NCI-H345 (cell line): ENCODE measurements at regions not wholly inside any gene's neighbourhood (a gene's known extent, or its start where the extent isn't known, plus 50 kb on each side); places are given as distances from the start of the nearest gene placed in this dataset.
A peak's percentile ranks its signal among the peaks of the same experiment; 100 is the strongest.
"Not testable (repeated sequence)": the region's sequence is repeated elsewhere in the genome, so short reads cannot be mapped to it uniquely, and the experiment has no call there.

Source experiments
- DNase-seq: peaks from one replicate; lab custom pipeline; 2025; lab: John Stamatoyannopoulos, UW

DNA sequence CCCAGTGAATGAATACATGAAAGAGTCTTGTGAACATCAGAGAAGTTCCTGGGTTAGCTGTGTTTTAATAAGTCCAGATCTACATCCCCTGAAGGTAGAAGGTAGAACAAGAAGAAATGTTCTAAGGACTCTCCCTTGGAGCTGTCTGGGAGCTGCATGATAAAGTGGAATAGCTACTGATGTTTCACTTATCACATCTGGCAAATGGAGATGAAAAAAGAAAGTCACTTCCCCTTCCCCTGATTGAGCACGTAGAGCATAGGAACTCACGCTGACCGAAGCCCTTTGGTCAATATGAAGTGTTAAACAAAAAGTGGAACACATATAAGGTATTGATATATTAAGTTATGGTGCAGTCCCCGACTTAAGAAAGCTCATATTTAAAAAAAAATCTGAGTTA is 53.2 kb upstream of the PARP1 start:
- DNase-seq, result no peak

DNA sequence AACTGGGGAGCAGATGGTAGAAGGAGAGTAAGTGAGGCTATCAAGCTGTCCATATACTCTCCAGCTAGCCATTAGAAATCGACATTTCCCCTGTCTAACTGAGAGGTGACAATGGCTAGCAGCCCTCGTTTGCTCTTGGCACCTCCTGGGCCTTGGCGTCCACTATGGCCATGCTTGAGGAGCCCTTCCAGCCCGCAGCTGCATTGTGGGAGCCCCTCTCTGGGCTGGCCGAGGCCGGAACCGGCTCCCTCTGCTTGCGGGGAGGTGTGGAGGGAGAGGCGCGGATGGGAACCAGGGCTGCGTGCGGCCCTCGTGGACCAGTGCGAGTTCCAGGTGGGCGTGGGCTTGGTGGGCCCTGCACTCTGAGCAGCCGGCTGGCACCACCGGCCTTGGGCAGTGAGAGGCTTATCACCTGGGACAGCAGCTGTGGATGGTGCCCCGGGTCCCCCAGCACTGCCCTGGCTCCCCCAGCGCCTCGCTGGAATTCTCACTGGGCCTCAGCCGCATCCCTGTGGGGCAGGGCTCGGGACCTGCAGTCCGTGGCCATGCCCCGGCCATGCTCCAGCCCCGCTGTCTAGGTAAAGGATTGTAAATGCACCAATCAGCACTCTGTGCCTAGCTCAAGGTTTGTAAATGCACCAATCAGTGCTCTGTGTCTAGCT is 56.2 kb upstream of the PARP1 start:
- DNase-seq, result no peak

DNA sequence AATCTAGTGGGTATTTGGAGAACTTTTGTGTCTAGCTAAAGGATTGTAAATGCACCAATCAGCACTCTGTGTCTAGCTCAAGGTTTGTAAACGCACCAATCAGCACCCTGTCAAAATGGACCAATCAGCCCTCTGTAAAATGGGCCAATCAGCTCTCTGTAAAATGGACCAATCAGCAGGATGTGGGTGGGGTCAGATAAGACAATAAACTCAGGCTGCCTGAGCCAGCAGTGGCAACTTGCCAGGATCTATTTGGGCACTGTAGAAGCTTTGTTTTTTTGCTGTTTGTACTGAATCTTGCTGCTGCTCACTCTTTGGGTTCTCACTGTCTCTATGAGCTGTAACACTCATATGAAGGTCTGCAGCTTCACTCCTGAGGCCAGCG is 56.7 kb upstream of the PARP1 start:
- DNase-seq, result not testable (repeated sequence)

DNA sequence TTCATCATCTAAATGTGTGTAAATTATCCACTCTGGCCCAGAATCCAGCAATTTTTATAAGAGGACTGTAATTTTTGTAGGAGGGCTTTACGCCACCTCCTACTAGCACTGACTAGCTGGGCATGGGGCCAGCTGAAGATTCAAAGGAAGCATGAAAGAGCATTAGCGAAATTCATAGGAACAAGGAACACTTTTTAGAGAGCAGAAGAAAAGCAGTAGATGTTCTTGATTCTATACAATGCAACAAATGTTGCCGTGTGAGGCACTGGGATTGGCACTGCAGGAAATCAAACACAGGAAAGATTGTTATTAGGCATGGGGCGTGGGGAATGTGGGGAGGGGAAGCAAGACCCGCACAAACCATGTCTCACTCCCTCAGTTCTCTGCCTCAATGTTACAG is 58.4 kb upstream of the PARP1 start:
- no peak for DNase-seq

DNA sequence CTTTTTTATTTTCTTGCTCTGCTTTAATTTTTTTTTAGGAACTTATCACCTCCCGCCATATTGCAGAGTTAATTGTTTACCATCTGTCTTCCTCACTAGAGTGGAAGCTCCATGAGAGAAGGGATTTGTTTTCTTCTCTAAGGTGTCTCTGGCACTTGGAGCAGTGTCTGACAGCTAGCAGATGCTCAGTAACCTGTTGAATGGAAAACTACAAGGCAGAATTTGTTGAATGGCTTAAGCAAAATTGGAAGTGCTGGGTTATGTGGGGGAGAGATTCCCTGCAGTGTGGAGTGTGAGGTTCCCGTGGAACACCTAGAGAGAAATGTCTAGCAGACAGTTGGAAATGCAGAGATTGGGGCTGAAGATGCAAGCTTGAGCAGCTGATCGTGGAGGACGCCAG is 59.5 kb upstream of the PARP1 start:
- no peak for DNase-seq

DNA sequence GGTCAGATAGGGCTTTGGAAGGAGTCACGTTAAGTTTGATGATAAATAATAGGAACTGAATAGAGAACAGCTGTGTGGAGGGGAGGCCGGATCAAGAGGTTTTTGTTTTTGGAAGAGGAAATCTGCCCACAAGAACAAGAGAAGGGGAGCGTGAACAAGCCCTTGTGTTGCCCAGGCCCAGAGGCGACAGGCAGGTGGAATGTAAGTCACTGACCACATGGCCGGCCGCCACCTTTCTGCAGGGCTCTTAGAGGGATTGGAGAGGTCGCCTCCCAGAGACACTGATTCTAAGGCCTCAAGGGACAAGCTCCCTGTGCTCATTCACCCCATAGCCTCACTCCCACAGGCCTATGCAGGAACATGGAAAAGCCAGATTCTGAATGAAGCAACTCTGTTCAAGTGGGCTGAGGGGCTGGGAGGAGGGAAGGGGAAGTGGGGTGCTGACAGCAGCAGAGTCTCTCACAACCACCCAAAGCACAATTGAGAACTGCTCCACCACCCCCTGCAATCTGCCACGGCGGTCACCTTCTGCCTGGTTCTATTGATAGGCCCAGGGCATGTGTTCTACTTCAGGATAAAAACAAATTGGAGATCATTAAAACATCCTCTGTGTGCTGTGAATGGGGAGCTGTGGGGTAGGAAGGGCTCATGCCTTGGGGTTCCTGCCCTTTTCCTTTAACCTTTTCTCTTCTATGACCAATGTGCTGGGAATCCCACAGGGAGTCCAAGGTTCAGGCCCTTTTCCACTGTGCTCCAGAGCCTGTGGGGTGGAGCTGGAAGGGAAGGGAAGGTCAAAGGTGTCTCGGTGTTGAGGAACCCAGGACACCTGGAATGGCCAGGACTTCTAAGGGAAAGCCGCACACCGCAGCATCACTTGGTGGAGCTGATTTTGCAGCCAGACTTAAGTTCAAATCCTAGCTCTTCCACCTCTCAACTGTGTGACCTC is 63.3 kb upstream of the PARP1 start:
- DNase-seq, result no peak

DNA sequence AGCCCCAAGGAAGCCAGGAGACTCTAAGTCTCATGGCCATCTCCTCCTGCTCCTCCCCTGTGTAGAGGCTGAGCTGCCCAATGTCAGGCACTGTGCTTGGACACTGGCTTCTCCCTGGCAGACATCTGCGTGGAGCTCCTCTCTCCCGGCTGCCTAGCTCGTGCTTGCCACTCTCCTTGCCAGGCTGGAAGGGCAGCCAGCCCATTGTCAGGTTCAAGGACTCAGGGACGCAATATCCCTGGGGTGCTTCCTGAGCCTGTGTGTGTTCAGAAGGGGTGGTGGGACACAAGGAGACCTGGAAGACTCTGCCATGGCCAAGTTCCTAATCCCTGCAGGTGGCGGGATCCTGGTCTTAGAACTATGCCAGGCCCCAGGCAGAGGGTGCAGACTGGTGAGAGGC is 65.4 kb upstream of the PARP1 start:
- no peak for DNase-seq

DNA sequence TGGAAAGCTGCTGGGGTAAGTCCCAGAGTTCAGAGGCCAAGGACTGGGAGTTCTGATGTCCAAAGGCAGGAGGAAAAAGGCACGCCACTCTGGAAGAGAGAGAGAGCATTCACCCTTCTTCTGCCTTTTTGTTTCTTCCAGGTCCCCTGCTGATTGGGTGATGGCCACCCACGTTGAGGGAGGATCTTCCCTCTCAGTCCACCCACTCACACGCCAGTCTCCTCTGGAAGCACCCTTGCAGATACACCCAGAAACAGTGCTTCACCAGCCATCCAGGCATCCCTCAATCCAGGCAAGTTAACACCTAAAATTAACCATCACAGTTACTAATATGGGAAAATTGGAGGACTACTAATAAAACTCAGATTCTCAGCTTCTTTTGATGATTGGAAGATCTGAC is 66.1 kb upstream of the PARP1 start:
- no peak for DNase-seq

DNA sequence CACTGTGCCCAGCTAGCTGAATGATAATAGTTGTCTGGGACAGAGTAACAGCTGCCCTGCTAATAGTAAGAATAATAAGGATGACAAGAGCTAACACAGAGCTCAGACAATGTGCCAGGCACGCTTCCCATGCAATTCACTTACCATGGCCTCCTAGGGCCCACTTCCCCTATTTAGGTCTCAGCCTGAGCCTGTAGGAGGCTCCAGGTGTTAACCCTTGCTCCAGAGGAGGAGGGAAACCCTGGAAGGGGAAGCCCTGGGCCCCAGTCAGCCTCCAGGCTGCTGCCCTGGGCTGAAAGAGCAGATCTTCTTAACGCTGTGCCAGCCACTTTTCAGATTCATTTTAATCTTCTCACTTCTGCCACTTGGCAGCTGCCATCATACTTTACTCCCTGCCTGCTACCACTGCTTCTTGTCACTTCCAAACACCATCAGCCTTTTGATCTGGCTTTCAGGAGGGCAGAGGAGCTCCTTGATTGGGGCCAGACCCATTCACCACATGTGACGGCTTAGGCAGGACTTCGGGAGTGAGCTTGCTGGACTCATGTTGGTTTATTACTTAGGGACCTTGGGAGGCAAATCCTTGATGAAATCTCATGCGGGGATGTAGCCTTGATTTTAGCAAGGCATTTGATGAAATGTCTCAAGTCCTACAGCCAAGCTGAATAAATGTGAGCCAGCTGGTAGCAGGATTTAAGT is 66.7 kb upstream of the PARP1 start:
- peak; percentile 33 for DNase-seq

DNA sequence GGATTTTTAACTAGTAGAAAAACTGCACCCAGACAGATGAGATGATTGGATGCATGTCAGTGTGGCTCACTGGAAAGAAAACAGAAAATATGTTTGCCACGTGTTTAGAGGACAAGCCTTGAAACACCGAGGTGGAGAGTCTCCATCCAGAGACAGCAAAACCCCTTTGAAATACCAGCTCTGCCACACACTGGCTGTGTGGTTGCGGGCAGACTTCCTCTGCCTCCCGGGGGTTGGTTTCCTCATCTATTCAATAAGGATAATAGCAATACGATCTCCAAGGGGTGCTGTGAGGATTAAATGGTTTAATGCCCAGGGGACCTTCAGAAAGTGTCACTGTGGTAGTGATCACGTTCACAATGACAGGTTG is 67.2 kb upstream of the PARP1 start:
- peak; percentile 42 for DNase-seq

DNA sequence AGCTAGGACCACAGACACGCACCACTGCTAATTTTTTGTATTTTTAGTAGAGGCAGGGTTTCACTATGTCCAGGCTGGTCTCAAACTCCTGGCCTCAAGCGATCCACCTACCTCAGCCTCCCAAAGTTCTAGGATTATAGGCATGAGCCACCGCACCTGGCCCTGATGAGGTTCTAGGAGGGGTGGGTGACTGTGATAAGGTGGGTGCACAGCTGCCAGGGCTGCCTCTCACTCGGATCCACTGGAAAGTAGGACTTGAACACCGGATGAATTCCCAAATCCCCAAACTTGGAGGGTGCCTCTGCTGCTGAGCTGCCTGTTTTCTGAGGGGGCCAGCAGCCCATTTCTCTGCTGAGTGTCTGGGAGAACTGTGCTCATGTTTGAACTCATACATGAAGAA is 68.2 kb upstream of the PARP1 start:
- DNase-seq, result no peak

DNA sequence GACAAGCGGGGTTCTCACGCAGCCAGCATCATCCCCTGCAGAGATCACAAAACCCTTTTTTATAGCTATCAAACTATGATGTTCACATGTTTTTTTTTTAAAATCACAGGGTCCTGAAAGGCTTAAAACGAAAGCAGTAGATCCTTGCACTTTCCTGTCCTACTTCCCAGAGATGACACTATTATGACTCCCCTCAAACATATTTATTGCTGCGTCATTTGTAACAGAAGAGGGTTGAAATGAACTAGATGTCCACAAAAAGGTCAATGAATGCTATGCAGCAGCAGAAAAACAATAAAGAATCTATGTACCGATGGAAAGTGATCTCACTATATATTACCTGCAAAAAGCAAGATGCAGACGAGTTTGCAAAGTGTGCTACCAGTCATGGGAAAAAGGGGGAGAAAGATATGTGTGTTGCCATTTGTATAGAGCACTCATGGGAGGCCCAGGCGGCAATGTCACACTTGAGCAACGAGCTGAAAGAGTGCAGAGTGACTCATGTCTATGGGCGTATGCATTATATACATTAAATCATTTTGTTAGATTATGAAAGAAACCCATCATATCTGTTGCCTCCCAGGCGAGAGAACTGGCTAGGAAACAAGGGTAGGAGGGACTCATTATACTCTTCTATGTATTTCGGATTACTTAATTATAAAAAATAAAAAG is 68.9 kb upstream of the PARP1 start:
- no peak for DNase-seq

DNA sequence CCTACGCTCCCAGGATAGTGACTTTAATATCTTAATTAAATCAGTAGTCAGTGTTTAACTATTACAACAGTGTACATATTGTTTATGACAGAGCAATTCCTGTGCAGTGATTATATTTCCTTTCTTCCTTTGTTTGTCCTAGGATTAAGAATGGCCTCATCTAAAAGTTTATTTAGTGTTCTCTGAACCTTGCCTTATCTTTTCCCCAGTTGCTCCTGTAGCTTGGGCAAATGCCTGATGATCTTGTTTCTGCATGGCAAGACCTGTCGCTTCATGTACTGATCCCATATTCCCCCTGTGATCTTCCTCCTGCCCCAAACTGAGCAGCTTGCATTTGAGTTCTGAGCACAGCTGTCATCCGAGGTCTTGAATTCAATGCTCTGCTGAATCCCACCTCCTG is 69.1 kb upstream of the STUM start:
- no peak for DNase-seq

DNA sequence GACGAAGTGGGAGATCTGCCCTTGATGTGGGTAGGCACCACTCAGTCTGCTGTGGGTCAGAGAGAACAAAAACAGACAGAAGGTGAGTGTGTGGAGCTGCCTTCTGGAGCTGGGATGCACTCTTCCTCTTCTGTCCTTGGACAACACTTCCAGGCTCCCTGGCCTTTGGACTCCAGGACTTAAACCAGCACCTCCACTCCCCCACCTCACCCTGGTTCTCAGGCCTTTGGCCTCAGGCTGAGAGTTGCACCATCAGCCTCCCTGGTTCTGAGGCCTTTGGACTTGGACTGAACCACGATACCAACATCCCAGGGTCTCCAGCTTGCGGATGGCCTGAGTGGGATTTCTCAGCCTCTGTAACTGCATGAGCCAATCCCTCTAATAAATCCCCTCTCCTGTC is 68.1 kb upstream of the STUM start:
- no peak for DNase-seq

DNA sequence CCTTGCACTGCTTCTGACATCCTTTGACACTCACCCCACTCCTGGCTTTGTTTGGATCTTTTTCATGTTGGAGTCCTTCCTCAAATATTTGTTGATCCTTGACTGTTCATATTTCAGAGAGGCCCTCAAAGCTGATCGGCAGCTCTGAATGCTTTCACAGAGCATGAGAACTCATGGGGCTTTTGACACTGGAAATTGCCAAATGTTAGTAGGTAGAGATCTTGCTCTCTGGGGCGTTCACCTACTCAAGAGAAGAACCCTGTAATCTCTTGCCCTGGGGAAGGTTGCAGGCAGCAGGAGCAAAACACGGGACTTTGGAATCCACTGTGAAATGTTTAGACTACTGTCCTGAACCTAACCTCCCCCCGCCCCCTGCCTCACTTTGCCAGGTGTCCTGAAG is 67.4 kb upstream of the STUM start:
- no peak for DNase-seq

DNA sequence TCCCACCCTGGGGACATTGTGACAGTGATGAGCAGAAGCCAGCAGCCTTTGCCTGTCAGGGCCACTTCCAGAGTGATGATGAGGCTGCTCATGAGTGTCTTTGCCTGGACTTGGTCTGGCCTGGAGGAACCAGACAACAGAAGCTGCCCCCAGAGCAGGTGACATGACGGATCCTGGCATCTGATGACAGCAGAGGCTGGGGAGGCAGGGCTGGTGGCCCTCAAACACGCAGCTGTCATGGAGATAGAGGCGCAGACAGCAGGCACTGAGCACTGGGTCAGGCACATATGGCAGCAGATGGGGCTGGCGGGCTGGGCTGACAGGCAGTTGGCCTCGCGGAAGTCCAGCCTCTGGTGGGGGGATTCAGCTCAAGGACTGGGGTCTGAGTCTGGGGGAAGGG is 66.4 kb upstream of the STUM start:
- DNase-seq, result no peak

DNA sequence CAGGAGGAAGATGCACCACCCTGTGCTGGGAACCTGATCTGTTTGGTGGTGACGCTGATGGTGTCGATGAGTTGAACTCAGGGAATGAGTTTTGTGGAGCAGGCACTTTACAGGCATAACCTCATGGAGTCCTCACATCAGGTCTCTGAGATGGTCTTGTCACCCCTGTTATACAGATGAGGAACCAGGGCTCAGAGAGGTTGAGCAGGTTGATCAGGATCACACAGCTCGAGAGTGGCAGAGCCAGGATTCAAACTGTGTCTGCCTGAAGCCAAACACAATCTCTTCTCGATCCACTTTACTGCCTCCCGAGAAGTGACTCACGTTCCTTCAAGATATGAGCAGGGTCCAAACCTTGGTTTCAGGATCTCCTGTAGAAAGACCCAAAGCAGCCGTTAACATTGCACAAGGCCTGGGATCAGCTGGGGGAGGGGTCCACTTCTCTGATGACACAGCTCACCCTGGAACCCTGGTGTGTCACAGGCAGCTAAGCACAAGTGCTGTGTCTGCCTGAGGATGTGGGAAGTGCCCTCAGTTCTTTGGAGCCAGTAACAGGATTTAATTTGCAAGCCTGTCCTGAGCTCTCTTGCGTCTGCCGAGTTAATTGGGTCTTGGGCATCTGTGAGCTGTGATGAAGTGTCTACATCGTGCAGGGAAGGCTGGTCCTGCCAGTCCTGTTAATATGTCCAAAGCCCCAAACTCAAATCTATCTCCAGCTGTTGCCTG is 65.4 kb upstream of the STUM start:
- no peak for DNase-seq

DNA sequence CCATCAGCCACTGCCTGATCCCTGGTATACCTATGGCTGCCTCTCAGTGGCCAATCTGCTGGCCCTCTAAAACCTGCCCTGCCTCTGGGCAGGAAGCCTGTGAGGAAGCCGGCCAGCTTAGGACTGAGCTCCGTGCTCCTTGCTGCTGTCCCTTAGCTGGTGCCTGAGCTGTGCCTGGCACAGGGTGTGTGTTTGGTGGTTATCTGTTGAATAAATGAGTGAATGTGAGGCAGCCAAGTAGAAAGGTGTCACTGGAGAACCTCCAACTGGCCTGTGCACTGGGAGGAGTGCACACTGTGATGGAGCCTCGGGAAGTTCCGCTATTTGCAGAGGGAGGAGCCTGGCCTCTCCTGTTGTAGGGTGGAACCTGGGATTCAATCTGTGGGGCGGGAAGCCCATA is 63.4 kb upstream of the STUM start:
- DNase-seq, result no peak

DNA sequence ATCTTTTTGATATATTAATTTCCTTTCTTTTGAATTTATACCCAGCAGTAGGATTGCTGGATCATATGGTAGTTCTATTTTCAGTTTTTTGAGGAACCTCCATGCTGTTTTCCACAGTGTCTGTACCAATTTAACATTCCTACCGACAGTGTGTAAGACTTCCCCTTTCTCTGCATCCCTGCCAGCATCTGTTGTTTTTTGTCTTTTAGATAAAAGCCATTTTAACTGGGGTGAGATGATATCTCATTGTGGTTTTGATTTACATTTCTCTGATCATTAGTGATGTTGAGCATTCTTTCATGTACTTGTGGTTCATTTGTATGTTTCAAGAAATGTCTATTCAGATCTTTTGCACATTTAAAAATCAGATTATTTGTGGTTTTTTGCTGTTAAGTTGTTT is 62.4 kb upstream of the STUM start:
- no peak for DNase-seq

DNA sequence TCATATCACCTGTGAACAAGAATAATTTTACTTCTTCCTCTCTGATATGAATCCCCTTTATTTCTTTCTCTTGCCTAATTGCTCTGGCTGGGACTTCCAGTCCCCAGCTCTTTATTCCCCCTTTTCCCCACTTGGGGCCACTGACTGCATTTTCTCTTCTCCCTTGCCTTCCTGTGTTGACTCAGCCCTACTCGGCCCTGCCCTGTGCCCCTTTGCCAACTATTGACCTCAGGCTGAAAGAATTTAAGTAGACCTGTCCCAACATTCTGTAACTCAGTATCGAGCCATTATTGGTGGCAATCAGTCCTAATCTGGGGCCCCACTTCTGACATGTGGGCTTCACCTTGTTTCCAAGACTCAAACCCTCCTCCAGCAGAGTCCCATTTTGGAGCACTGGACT is 60.6 kb upstream of the STUM start:
- DNase-seq, result no peak

DNA sequence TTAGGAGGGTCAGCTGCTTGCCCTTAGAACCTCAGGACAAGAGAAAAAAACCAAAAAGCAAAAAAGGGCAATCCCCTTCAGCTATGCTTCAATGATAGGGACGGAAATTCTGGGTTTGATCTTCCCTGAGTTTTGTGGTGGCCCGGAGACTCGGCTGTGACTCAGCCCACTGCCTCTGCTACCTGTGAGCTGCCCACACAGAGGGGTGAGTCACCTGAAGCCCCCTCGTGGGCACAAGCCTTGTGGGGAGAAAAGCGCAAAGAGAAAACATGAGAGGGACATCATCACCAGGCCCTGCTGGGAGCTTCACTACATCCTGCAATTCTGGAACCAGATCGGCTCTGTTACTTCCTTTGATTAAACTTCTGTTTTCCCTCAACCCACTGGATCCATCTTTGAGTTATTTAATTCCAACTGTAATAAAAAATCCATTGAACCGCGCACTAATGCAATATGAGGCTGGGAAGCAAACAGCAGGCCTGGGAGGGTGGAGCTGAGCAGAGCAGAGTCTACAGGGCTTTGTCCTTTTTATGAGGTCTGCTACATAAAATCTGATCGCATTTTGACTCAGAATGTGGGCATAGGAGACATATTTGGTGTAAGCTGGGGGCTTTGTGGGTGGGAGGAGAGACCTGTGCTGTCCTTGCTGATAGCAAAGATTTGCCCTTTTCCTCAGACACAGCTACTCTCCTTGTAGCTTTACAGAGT is 58.7 kb upstream of the STUM start:
- no peak for DNase-seq
